Embryonic facial prominence (tissue), 1 donor: ENCODE measurements at regions not wholly inside any gene's neighbourhood (a gene's known extent, or its start where the extent isn't known, plus 50 kb on each side); places are given as distances from the start of the nearest gene placed in this dataset.

Experiments
- DNase-seq: peaks from one replicate; pipeline ENCODE4 v3.0.0-alpha.2; 2016; ENCODE audit errors: extremely low spot score

DNA sequence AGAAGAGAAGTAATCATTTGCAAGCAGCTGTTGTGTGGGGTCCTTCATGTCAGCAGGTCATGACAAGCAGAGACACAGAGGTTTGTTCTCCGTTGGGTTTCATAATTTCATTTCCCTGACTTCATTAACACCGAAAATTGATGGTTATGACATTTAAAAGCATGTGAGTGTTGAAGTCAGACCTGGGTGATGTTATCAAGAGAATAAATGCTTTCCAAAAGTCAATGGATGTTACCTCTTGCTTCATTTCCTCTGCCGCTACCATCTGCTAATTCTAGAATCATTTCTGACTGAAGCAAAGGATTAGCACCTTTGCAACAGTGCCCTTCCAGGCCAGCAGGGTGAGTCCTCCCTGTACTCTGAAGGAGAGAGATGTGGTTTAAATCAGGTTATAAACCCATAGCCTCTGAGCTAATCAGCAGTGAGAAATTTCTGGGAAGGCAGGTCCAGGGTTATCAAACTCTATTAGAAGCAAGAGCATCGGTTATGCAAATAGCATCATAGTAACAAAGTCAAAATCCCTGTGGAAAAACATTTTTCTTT, 446.2 kb downstream of the PIK3C3 start:
- DNase-seq = no peak

DNA sequence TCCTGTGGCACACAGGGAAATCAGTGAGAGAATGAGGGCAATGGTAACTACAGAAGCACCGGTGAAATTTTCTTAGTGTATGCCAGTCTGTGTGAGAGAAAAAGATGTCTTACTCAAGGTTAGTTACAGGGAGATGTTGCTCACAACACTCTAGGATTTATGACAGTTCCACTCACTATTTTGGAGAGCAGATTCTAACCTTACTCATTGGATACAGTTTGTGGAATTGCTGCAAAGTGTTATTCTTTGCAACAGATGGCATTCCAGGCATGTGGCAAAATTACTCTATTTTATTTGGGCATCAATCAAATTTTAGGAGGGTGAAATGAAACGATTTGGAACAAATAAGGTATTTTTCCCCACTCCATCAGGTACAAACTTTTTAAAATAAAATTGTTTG, 449.1 kb downstream of the PIK3C3 start:
- DNase-seq = no peak

DNA sequence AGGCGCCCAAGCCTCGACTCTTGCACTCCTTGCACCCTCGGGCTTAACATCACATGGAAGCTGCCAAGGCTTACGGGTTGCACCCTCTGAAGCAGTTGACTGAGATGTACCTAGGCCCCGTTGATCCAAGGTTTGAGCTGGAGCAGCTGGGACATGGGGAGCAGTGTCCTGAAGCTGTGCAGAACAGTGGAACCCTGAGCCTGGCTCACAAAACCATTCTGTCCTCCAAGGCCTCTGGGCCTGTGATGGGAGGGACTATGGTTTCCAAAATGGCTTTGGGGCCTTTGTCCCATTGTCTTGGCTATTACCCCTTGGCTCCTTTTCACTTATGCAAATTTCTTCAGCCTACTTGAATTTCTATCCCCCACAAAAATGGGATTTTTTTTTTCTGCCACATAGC, 454.0 kb downstream of the PIK3C3 start:
- DNase-seq = no peak

DNA sequence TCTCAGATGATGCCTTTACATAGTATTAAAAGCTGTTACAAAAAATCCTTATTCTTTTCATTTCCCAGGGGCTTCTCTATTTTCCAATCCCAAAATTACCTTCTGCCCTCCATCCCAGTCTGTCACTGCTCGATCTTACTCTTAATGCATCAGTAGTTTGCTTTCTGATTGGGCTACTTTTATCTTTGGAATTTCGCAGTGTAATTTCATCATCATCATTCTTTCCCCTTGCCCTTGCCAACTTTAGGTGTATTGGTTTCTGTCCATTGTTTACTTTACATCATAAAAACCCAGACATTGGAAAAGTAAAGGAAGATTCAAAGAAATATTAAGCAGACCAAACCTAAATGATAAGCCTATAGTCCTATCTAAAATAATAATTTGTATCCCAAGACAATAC, 457.2 kb downstream of the PIK3C3 start:
- no peak for DNase-seq

DNA sequence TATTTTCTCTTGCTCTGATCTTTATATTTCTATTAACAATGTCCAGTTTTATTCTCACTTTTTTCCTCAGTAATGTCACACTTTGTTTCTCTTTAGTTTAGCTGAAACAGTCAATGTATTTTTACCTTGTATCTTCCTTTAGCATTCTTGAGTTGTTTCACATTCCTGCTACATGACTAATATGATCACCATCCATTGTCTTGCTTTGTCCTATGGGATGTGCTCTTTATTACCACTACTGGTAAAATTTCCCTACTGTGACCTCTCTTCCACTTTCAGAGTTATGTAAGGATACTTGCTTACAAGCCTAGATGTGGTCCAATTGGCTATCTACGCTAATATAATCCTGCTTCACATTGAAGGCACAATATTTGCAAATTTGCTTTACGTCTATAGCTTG, 457.9 kb downstream of the PIK3C3 start:
- DNase-seq = no peak

DNA sequence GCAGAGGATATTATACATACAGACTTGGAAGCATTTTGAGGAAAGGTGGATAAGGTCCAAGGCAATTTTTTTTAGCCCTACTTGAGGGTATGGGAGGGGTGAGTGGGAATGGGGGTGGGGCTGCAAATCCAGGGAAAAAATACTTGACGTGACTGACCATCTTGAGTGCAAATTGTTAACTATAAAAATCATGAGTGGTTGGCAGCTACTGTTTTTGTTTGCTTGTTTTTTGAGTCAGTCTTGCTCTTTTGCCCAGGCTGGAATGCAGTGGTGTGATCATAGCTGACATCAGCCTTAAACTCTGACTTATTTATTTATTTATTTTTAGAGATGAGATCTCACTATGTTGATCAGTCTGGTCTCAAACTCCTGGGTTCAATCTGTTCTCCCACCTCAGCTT, 458.8 kb downstream of the PIK3C3 start:
- DNase-seq = no peak

DNA sequence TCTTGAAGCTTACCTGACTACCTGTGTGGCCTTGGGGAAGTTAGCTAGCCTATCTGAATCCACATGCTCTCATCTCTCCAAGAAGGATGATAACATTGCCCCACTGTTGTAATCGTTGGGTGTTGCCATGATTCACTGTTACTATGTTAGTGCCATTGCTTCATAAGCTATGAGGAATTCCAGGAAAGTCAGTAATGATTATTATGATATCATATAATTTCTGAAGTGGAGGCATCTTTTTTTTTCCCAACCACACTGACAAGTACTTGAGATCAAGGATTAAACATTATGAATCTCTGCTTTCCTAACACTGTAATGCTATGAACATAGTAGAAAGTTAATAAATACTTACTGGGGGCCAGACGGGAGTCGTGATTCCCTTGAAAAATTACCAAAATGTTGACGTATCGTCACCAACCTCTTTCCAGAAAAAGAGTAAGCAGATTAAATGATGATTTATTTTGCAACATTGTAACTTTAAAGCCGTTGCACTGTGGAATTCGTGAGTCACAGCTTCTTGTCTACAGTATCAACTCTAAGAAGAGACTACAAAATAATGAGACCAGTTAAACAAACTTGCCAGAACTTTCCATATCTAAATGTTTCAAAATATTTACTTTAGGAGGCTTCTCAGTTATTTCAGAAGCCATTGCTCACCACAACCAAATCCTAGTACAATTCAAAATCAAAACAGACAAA, 459.9 kb downstream of the PIK3C3 start:
- DNase-seq = no peak

DNA sequence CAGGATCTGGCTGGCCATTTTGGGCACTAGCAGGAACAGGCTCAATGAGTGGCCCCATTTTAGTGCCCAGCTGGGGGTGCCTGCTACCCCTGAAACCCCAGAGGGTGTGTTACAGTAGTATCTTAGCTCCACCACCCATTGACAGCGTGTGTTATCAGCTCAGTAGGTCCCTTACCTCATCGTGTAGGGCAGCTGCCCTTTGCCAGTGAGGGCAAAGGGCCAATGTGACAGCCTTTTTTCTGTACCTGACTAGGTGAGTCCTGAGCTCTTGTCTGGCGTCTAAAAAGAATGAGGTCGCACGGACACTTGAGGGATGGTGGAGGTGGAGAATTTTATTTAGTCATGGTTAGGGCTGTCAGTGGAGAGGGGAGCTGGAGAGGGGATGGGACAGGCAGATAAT, 462.2 kb downstream of the PIK3C3 start:
- DNase-seq = no peak

DNA sequence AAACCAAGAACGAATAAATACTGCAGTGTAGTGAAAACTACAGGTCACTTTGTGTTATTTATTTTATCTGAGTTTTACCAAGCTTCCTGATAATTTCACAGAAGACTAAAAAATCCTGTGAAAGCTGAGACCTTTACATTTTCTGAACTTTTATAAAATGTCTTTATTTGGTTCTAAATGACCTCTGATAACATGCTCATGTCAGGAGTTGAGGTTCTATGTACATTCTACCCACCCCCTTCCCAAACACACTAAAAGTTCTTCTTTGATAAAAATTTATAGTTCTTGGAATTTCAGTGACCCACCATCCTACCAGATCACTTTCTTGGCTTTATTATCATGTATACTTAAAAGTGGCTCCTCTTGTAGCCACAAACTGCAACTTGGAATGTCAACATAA, 463.1 kb downstream of the PIK3C3 start:
- no peak for DNase-seq

DNA sequence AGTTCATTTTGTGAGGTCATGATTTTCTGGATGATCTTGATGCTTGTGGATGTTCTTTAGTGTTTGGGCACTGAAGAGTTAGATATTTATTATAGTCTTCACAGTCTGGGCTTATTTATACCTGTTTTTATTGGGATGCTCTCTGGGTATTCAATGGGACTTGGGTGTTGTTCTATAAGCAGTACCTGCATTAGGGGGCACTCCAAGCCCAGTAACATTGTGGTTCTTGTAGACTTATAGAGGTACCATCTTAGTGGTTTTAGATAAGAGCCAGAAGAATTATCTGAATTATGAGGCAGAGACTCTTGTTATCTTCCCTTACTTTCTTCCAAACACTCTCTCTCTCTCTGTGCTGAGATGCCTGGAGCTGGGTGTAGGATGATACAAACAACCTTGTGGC, 470.0 kb downstream of the PIK3C3 start:
- no peak for DNase-seq

DNA sequence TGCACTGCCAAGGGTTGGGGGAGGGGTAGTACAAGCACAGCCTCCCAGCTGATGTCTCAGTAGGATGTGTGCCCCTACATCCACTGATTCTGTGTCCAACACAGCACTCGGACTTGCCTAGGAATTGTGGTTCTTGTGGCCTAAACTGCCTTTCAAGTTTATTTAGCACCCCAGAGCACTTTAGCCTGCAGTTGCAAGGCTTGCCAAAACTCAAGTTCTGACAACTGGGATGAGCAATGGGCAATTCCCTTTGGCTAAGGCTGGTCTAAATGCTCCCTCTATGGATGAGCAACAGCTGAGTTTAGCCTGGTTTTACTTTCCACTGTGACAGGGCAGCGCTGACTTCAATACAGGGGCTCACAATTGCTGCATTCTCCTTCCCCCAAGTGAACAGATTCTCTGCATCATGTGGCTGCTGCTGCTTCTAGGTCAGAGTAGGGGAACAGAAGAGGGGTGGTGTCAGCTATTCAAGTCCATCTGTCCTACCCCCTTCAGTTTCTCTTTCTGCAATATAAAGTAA, 471.5 kb downstream of the PIK3C3 start:
- no peak for DNase-seq

DNA sequence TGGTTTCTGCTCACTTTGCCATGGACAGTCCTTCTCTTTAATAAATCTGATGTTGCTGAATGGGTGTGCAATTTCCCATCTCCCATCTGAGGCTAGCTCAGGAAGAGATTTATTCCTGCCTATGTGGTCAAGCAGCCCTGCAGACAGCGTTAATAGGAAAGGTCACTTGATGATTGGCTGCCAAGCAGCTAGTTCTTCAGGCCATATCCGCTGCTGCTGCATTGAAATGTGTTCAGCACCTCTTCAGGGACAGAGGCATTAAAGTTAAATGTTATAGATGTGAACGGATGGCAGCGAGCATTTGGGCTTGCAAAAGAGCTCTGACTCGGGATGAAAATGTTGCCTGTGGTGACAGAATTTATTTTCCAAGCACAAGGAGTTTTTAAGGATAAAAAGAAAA, 474.2 kb downstream of the PIK3C3 start:
- DNase-seq = no peak

DNA sequence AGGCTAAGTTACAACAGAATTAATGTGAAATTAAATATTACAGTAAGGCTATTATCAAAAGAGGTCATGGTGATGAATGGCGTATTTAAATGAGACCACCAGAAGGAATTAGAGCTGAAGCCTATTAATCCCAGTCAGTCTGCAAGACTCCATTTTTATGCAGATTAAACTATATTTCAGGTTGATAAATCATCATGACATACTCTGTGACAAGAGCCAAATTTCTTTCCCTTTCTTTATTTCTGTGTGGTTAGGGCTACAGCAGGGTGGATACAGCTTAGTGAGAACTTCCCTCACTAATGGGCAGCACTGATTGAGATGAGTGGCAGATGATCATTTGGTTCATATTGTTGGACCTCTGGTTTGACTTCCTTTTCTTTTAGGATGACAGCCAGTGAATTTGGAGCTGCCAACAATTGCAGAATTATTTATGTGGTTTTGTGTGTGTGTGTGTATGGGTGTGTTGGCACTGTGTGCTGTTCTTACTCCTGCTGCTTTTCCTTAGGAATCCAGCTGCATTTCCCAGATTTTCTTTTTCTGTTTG, 481.3 kb downstream of the PIK3C3 start:
- DNase-seq = no peak

DNA sequence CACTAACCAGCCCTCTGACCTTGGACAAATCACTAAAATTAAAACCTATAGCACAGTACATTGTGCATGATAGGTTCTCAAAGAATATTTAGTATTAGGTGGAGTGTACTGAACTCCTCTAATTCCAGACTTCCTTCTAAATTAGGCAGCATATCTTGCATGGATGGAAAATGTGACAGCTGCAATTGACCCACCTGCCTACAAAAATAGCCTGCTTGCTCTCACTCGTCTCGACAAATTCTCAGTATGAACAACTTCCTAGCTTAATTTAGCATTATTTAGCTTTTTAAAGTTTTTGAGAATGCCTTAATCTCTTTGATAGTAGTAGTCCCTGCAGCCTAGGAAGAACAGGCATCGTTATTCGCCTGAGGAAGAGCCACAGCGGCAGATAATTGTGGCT, 482.0 kb downstream of the PIK3C3 start:
- no peak for DNase-seq

DNA sequence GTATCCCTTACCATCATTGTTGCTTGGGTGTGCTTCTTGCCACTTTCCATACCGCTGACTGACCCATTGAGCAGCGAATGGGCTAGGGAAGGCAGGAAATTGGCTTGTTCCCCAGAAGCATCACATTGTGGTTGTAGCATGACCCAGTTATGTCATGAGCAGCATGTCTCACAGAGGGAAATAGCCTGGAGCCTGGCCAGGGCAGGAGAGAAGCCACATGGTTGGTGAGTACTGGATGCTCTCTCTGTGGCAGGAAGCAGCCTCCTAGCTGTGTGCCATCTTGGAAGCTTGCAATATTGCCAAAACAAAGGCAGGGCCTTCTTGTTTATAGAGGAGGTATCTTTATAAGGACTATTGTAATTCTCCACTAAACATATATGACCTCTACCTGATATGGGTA, 482.6 kb downstream of the PIK3C3 start:
- DNase-seq = no peak

DNA sequence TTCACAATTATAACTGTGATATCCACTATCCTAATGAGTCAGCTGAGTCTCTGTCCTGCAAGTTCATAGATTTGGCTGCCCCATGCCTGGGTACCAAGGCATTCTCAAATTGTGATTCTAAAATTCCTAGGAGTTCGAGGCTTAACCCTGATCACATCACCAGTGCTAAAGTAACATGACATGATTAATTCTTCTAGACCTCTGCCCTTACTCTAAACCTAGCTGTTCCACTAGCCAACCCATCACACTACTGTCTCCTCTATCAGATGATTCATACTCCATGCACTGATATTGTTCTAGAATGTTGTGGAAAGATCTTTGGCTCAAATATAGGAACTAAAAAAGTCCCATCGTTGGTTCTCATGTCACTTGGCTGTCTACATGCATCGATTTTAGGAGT, 487.6 kb downstream of the PIK3C3 start:
- no peak for DNase-seq

DNA sequence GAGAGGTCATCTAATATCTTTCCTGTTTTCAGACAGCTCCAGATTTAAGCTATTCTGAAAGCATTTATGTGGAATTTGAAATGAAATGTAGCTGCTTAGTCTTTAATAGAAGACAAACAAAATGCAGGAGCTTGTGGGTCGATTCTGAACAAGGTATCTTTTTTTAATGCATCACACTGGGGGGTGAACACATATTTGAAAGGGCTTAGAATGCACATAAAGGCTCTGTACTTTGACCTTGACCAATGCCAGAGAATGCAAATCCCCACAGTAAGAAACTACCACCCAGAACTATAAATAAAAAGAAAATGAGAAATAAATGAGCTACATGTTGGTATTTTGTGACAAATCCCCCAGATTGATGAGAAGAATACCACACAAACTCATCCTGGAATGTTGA, 489.3 kb downstream of the PIK3C3 start:
- DNase-seq = no peak

DNA sequence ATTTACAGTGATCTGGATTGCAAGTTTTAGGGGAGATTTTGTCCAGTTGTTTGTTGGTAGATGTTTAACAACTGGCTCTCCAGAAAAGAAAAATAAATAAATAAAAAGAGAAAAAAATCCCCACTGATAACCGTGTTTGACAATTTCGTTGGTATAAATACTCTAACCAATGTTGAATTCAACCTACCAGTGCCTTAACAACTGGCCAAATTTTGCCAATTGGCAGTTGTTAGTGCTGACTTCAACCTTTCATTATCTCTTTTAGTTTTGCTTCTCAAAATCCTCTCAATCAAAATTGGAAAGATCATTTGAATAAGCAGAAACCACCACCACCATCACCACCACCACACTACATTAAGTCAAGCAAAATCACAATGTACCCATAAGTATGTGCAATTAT, 490.3 kb downstream of the PIK3C3 start:
- no peak for DNase-seq

DNA sequence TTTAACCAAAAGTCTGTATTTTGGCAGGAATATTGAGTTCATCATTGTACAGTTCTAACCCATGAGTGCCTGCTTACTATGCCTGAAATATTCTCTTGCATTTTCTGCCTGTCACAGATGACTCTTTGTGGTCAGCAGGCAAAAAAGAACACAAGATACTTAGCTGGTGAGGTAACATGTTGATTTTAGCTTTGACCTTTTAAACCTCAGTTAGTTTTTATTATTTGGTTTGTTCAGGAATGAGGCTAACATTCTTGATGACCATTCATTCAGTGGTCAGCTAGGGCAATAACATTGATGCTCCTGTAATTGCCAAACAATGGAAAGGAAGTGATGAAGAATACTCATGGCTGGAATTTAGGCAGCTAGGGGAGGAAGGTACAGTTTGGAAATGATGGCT, 491.2 kb downstream of the PIK3C3 start:
- DNase-seq = no peak

DNA sequence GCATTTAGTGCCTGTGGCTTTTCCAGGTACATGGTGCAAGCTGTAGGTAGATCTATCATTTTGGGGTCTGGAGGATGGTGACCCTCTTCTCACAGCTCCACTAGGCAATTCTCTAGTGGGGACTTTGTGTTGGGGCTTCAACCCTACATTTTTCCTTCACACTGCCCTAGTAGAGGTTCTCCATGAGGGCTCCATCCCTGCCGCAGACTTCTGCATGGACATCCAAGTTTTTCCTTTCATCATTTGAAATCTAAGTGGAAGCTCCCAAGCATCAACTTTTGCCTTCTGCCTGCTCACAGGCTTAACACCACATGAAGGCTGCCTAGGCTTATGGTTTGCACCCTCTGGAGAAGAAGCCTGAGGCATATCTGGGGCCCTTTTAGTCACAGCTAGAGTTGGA, 492.7 kb downstream of the PIK3C3 start:
- DNase-seq = no peak

DNA sequence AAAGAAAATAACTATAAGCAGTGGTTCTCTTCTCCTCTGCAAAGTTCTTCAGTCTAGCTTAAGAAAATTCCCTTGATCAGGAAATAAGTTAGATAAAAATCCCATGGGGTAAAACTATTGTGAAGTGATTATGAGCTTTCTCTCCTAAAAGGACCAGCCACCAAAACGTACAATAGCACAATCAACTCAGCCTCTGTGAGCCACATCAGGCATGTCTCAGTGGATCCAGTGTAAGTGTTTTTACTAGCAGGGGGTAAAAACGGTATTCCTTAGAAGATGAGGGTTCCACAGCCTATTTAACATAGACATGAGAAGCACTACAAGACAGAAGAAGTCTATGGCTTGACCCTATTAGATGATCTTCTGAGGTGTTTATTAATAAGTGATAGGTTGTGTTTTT, 503.2 kb downstream of the PIK3C3 start:
- DNase-seq = no peak

DNA sequence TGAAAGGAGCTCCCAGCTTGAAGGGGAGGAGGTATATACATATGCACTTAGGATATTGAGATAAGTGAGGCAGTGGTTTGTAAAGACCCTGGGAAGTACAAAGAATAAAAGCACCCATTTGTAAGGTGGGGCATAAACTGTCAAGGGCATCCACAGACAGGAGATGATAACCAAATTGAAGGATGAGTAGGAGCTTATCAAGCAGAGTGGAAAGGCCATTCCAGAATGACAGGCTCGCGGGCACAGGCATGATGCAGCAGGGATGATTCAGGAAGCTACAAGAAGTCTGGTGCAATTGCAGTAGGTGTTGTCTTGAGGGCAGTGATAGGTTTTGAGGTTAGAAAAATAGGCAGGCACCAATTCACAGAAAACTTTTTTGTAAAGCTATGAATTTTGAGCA, 504.8 kb downstream of the PIK3C3 start:
- no peak for DNase-seq

DNA sequence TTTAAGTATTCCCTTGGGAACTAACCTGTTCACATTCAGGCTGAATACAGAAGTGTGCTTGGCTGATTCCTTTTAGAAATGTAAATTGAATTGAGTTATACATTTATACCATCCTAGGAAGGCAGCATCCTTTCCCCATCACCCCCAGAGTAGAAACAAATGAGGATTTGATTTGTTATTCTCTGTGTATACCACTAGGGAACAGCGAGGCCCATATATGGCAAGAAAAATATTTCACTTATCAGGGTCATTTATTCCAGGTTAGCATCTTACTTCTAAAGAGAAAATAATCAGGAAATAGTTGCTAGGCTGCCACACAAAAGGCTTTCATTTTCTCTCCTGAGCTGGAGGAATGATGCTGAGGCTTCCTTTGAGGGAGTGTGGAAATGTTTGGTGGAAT, 516.9 kb downstream of the PIK3C3 start:
- DNase-seq = no peak

DNA sequence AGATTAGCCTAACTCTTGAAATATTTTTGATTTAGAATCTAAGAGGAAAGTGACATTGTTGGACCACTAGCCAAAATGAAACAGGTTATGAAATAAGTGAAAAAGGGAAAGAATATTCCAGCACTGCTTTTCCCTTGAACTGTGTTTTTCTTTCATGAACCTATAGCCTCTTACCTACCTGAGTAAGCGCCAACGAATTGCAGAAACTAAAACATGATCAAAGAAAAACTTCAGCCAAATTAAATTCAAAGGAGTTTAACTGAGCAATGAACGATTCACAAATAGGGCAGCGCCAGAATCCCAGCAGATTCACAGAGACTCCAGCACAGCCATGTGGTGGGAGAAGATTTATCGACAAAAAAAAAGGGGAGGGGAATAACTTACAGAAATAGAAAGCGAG, 518.6 kb downstream of the PIK3C3 start:
- no peak for DNase-seq
